ENCODE measurements at regions not wholly inside any gene's neighbourhood (a gene's known extent, or its start where the extent isn't known, plus 50 kb on each side); places are given as distances from the start of the nearest gene placed in this dataset.

DNA sequence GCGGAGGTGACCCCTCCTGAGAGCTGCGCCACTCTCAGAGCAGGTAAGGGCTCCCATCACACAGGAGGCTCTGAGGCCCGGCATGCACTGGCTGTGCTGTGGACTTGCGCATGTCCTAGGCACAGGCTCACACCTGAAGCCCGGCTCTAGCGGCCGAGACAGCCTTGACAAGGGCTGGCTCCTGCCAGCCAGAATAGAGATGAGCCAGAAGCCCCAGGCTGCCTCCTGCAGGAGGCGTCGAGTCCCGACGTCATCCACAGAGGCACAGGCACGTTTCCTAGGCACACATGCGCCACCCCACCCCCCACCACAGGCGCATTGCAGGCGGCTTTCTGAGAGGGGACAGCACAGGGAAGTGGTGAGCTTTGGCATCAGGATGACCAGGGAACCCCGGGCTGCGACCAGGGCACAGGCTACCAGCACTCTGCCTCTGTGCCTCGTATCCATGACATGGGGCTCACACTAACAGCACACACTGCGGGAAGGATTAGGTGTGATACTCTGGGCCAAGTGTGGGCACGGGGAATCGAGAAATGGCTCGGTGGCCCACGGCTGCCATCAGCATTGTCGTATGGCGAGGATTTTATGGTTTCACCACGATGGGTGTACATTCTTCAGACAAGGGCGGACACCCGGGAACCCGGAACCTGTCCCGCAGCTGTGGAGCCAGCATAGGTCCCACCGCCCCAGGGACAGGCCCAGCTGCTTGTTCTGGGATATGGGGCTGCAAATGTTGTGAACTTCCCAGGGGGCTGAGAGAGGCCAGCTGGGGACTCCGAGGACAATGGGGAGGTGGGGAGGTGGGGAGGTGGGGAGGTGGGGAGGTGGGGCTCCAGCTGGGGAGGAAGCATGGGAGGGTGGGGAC, 90.7 kb upstream of the ADRA2C start:
- no peak for TF ChIP-seq CTCF (IDR thresholded peaks at IDR 0.05; ENCODE audit: poor library complexity, severe bottlenecking)
- TF ChIP-seq EZH2 (IDR thresholded peaks at IDR 0.05; ENCODE audit: borderline replicate concordance, insufficient read depth, low read length, poor library complexity, severe bottlenecking) = no peak
- TF ChIP-seq TAF1 (IDR thresholded peaks at IDR 0.05; ENCODE audit: low read depth) = no peak
- TF ChIP-seq EP300 (conservative IDR thresholded peaks at IDR 0.05; ENCODE audit: poor library complexity, severe bottlenecking) = no peak

Data from neural cell (in vitro differentiated cells).